ENCODE measurements at regions not wholly inside any gene's neighbourhood (a gene's known extent, or its start where the extent isn't known, plus 50 kb on each side); places are given as distances from the start of the nearest gene placed in this dataset.

- DNase-seq (no peak), ATAC-seq (ENCODE audit: low read depth) (no peak)
- Histone ChIP-seq H2BK20ac (ENCODE audit: low read depth, low read length) (no peak overlapping the region), H3K4me3 (ENCODE audit: insufficient read depth, low read depth, low read length) (no peak overlapping the region), H4K5ac (ENCODE audit: low read depth, low read length) (no peak overlapping the region), H3K36me3 (ENCODE audit: control insufficient read depth, insufficient read depth, low read length) (peaks cover 57% of the 10 kb centered on the region), H3K56ac (ENCODE audit: extremely low read depth, insufficient read depth, low read length) (no peak overlapping the region), H4K8ac (ENCODE audit: low read depth in 2 of 2, low read length in 2 of 2) (no peak overlapping the region), H4K91ac (ENCODE audit: insufficient read depth, low read depth, low read length) (no peak overlapping the region), H4K20me1 (ENCODE audit: insufficient read depth, low read length) (peaks cover 47% of the 10 kb centered on the region), H2AK9ac (replicated peaks; ENCODE audit: low read depth, low read length, poor library complexity) (no peak overlapping the region), H3K79me1 (ENCODE audit: low read depth in 1 of 2, low read length in 2 of 2) (peaks cover 26 to 84% of the 10 kb centered on the region in 2 experiments), H2AK5ac (ENCODE audit: low read depth, low read length) (no peak overlapping the region), H2AFZ (replicated peaks; ENCODE audit: low read length, poor library complexity) (no peak overlapping the region), H3K14ac (replicated peaks; ENCODE audit: low read depth, low read length) (no peak overlapping the region), H3K9ac (ENCODE audit: low read depth, low read length) (no peak overlapping the region), H3K23ac (ENCODE audit: low read depth, low read length) (no peak overlapping the region), H2BK120ac (ENCODE audit: low read depth, low read length) (no peak overlapping the region), H3K18ac (ENCODE audit: low read depth, low read length) (no peak overlapping the region), H2BK15ac (ENCODE audit: low read depth, low read length) (no peak overlapping the region), H3K27me3 (ENCODE audit: control insufficient read depth, insufficient read depth, low read length) (no peaks in the 10 kb centered on the region), H3K9me3 (ENCODE audit: control insufficient read depth, insufficient read depth, low read length) (no peaks in the 10 kb centered on the region), H2BK5ac (ENCODE audit: low read depth, low read length, poor library complexity, severe bottlenecking) (no peak overlapping the region), H3K9me1 (ENCODE audit: insufficient read depth, low read length) (no peaks in the 10 kb centered on the region), H3K4ac (ENCODE audit: low read depth, low read length) (no peak overlapping the region), H3K4me1 (ENCODE audit: control insufficient read depth, insufficient read depth, low read length) (no peaks in the 10 kb centered on the region), H3K27ac (ENCODE audit: insufficient read depth, low read length) (no peak overlapping the region), H3K4me2 (ENCODE audit: low read depth, low read length) (no peak overlapping the region)
- in situ Hi-C loops (cut with MboI; ENCODE audit: low sequenced_read_pairs) = no loop called here
- TF ChIP-seq CHD1 (IDR thresholded peaks at IDR 0.05; ENCODE audit: low read depth, low read length) (no peak), MXI1 (IDR thresholded peaks at IDR 0.05; ENCODE audit: borderline replicate concordance, low read depth, low read length) (no peak), RCOR1 (IDR thresholded peaks at IDR 0.05; ENCODE audit: insufficient replicate concordance, low read length) (no peak), CTCF (conservative IDR thresholded peaks at IDR 0.05; ENCODE audit: low read depth, low read length) (no peak), CEBPB (IDR thresholded peaks at IDR 0.05; ENCODE audit: low read depth, low read length) (no peak), MAZ (IDR thresholded peaks at IDR 0.05; ENCODE audit: borderline replicate concordance, low read depth, low read length) (no peak), FOS (IDR thresholded peaks at IDR 0.05; ENCODE audit: low read depth, low read length) (no peak), BHLHE40 (IDR thresholded peaks at IDR 0.05; ENCODE audit: low read depth, low read length) (no peak), MAFK (IDR thresholded peaks at IDR 0.05; ENCODE audit: low read depth, low read length) (no peak), RFX5 (IDR thresholded peaks at IDR 0.05; ENCODE audit: low read depth, low read length) (no peak), SMC3 (IDR thresholded peaks at IDR 0.05; ENCODE audit: low read depth, low read length) (no peak), ELK1 (IDR thresholded peaks at IDR 0.05; ENCODE audit: borderline replicate concordance, low read depth, low read length) (no peak), USF2 (IDR thresholded peaks at IDR 0.05; ENCODE audit: low read depth, low read length) (no peak), RAD21 (IDR thresholded peaks at IDR 0.05; ENCODE audit: low read length) (no peak), NFE2L2 (IDR thresholded peaks at IDR 0.05; ENCODE audit: low read depth, low read length) (no peak)
- intact Hi-C loops (cut with micrococcal nuclease) = no loop called here
- POLR2A ChIA-PET (ENCODE audit: unreplicated experiment) = no interaction called here
- dilution Hi-C loops (cut with HindIII; ENCODE audit: low sequenced_read_pairs, unreplicated experiment) = no loop called here
- 77% methylated on average over 12 of the region's 31 CpGs; no CpG with 5 or more reads in 1 of the 2 experiments for WGBS, 2 experiments (ENCODE audit: extremely low coverage in 2 of 2, insufficient read length in 1 of 2)
- no TSS peak for BruUV-seq (replicated peaks)
- CTCF ChIA-PET = no interaction called here
These were observed 51.5 kb upstream of the PPARA start for GRCh38 chr22:46098525-46099475.

Data from IMR-90 (cell line).